HS-27A (cell line): ENCODE measurements at regions not wholly inside any gene's neighbourhood (a gene's known extent, or its start where the extent isn't known, plus 50 kb on each side); places are given as distances from the start of the nearest gene placed in this dataset.

ENCODE experiments used
- DNase-seq: peaks from one replicate; pipeline ENCODE4 v3.0.0-alpha.2; 2012; ENCODE audit warnings: low read depth, missing footprints

- no peak for DNase-seq
Measured at GRCh38 chr4:153076861-153077260, 127.4 kb upstream of the TRIM2 start.

GRCh38 chr4:153079857-153080391, 124.3 kb upstream of the TRIM2 start:
- DNase-seq = no peak

- DNase-seq = no peak
Measured at GRCh38 chr4:153081006-153081580, 123.2 kb upstream of the TRIM2 start.

DNA sequence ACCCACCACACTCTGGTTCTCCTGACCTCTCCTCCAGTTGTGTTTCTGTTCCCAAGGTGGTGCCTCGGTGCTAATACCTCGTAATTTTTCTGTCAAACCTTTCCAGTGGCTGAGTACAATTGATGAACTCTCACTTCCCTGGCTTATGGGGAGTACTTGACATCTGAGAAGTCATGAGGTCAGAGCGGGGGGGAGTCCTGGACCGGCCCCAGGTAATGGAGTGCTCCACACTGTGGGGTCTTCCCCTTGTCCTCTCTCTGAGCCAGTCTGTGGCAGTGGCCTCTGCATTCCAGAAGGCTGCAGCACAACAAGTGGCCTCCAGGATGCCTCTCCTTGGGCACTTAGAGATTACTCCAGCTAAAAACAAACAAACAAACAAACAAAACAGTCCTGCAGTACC, 122.5 kb upstream of the TRIM2 start:
- no peak for DNase-seq

DNA sequence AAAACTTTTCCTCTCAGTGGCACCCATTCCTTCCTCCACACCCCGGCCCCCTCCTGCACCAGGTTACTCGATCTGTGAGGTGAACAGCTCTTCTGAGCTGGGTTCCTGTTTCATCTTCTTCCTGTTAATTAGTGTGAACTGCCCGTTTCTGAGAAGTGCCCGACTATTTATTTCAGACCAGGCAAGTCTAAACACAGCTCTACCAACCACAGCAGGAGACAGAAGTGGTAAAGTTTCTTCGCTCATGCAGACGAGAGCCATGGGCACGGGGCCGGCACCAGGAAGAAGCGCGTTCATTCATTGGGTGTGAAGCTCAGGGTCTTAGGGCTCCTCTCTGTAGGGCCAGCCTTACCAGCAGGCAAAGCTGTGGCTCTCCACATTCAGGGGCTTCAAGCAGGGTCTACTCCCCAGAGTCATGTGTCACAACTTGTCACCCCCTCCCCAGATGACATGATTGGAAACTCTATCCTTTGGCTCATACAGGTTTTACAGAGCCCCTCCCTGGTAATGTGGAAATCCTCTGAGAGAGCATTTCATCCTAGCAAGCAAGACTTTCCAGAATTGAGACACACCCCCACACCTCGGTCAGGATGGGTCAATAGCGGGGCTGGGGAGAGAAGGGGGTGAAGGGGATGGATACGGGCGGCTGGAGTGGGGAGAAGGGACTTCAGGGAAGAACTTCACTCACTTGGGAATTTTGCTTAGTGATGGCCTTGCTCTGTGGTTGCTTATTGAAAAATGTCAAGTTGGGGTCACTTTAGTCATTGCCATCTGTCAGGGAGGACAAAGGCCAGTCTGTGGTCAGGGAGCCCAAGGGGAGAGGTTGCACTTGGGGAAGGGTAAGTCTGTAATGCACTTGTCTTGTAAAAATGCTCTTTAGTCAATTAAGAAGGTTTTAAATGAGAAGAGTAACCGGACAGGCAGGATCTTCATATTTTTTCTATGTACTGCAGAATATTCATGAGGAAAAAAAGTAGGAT, 121.6 kb upstream of the TRIM2 start:
- no peak for DNase-seq

- peak; percentile 63 for DNase-seq
Measured at GRCh38 chr4:153083447-153083947, 120.7 kb upstream of the TRIM2 start.

GRCh38 chr4:153084224-153084979, 119.8 kb upstream of the TRIM2 start:
- DNase-seq = no peak

GRCh38 chr4:153084980-153085630, 119.1 kb upstream of the TRIM2 start:
- DNase-seq = peak; percentile 58

DNA sequence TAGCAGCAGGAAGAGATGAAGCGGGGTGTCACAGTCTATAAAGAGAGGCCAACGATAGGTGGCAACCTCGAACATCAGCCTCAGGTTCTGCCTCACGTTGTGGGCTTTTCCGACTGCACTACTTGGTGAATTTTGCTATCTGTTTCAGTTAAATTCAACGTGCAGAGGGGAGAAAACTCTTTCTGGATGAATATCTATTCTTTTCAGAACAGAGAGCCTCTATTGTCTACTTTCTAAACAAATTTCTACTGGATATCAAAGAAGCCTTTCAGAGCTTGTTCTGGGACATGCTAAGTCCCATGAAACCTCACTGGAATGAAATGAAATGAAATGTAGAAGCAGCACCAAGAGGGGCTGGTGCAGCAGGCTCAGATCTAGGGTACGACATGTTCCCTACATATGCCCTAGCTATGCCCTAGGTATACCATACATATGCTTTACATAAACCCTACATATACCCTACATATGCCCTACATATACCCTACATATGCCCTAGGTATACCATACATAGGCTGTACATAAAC, 116.5 kb upstream of the TRIM2 start:
- no peak for DNase-seq

GRCh38 chr4:153089742-153090141, 114.5 kb upstream of the TRIM2 start:
- no peak for DNase-seq

DNA sequence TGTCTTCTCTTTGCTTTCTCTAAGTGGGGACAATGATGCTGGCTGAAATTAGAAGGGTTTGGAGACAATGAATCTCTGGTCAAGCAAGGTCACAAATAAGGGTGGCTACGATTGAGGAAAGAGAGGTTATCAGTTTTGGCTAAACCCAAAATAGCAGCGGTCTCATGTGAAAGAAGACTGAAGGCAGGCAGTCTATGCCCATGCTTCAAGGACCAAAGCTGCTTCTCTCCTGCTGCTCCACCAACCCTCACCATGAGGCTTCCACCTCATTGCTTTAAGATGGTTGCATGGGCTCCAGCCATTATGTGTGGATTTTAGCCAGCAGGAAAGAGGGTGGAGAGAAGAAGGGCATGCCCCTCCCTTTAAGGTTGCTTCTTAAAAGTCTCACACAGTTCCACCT, 114.1 kb upstream of the TRIM2 start:
- DNase-seq = no peak

DNA sequence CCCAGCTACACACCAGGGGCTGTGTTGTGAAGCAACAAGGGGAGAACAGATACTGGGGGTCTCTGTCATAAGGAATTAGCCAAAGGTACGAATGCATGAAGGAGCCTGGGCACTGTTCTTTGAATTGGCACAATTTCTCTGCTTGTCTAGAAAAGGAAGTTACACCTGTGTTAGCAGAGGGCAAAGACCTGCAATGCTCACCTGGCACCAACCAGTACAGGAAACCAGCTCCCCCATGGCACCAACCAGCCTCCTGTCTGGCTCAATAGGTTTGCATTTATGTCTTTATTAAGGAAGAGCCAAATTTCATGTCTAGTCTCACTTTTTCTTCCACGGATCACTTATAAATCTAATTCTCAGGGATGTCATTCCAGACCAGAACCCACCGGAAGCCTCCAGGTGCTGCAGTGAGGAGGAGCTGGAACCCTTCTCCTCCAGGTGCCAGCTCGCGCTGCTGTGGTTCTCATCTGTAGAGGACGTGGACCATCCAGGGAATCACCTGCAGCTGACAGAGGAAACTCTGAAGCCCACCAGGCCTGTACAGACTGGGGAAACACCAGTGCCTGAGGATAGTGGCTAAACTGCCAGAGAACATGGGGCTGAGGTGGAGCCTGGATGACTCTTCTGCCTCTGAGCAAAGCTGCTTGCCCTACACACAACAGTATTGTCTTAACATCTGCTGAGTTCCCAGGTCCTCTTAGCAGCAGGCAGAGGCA, 113.4 kb upstream of the TRIM2 start:
- no peak for DNase-seq

DNA sequence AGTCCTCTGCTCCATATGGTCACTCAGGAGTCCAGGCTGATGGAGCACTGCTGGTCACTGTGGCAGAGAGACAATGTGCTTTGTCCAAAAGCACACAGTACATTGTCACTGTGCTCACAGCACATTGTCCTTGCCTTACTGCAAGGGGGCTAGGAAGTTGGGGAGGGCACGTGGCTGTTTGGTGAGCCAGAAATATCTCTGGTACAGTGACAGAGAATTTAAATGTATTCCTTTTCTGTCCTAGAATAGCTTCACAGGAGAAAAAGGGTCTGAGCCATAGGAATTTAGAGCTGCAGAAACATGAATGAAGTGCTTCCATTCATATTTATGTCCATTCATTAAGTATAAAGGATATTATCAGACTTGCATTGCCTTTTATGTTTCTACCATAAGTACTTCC, 110.8 kb upstream of the TRIM2 start:
- DNase-seq = no peak

GRCh38 chr4:153093802-153094201, 110.4 kb upstream of the TRIM2 start:
- no peak for DNase-seq

DNA sequence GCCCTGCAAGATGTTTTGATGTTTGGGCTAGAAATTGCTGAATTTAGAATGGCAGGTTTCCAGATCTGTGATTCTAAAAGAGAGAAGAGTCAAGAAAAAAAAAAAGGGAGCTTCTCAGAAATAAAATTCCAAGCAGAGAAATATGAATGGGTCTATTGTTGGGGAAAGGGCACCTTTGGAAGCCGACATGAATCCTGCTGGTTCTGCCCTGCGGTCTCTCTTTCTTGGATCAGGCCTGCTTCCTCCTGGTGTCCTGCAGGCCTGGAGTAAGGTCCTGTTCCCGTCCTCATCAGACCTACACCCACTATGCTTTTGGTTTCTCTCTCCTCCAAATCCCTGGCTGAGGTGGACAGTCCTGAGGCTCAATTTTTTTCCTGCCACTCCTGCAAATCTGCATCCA, 109.8 kb upstream of the TRIM2 start:
- DNase-seq = no peak

DNA sequence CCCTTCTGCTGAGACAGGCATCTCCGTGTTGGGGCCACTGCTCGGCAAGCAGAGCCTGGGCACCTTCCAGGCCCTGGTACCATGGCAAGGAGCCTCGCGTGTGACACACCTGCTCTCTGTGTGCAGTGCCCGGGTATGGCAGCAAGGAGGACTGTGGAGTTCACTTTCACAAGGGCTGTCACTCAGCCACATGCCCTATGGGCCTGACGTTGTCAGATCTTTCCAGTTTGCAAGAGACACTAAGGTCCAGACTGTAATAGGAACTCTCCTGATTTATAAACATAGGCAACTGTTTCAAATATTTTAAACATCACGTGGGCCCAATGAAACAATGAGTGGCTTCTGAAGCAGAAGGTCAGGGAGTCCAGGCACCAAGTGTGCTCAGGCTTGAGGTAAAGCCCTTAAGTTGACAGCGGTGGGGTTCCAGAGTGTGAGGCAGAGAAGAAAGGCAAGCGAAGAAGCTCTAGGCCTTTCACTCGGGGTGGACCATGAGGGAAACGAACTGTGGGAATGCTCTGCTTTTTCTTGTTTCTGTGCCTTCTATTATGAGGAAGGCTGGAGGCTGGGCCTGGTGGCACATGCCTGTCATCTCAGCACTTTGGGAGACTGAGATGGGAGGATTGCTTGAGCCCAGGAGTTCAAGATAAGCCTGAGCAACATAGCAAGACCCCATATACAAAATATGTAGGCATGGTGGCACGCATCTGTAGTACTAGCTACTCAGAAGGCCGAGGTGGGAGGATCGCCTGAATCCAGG, 108.6 kb upstream of the TRIM2 start:
- DNase-seq = no peak

DNA sequence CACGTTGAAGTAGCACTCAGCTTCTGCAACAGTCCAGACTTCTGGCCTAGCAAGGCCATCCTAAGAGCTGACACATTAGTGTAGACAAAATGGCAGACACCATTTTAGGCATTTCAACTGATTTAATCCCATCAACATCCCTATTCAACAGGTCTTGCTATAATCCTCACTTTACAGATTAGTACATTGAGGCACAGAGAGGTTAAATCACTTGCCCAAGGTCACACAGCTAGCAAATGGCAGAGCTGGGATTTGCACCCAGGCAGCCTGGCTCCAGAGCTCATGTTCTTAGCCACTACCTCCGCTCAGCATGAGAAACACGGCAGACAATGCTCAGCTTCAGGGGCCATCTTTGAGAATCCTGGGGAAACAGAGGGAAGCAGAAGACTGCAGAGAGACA, 107.9 kb upstream of the TRIM2 start:
- DNase-seq = no peak

GRCh38 chr4:153098427-153098826, 105.8 kb upstream of the TRIM2 start:
- no peak for DNase-seq

DNA sequence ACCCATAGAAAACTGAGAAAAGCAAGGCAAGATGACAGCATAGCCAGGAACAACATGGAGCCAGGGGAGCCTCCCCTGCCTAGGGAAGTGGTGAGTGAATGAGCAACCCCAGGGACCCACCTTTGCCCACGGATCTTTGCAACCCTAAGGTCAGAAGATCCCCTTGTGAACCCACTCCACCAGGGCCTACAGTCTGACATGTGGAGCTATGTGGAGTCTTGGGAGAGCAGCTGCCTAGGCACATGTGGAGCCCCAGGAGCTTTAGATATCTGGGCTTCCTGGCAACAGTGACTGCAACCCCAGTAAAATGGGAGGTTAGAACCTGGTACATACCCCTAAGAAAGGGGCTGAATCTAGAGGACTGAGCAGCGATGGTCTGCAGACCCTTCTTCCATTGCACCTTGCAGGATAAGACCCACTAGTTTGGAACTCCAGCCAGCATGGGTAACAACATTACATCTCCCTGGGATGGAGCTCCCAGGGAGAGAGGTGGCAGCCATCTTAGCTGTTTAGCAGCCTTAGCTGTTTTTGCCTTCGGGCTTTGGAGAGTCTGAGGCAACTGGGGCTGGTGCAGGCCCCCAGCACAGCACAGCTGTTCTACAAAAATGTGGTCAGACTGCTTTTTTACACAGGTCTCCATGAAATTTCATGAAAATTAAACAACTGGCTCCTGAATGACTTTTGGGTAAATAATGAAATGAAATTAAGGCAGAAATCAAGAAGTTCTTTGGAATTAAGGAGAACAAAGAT, 104.7 kb upstream of the TRIM2 start:
- no peak for DNase-seq
